ENCODE measurements at regions not wholly inside any gene's neighbourhood (a gene's known extent, or its start where the extent isn't known, plus 50 kb on each side); places are given as distances from the start of the nearest gene placed in this dataset.
"Not testable (repeated sequence)": the region's sequence is repeated elsewhere in the genome, so short reads cannot be mapped to it uniquely, and the experiment has no call there.

DNA sequence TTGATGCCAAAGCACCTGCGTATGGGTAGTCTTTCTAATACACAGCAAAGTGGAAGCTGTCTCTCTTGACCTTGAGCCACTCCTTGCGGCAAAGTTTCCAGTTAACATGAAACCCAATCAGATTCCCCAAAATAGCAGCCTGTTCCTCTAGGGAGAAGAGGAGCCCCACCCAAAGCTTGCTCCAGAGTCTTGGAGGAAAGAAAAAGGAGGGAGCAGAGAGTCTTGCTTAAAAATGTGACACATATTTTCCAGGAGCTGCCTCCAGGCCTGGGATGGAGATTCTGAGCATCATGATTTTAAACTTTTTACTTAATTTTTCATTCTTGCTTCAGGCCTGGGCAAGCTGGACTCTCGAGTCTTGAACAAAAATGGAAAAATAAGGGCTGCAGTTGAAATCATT is 223.5 kb upstream of the TNC start:
- Histone ChIP-seq H3K27ac (ENCODE audit: low read depth, low read length) (no peak overlapping the region), H3K4me3 (ENCODE audit: low read length) (no peak overlapping the region)

GRCh38 chr9:115347776-115348175 is 229.8 kb upstream of the TNC start:
- not testable (repeated sequence) for H3K4me3 ChIP-seq (ENCODE audit: low read length); H3K4me1 ChIP-seq (ENCODE audit: control insufficient read depth, insufficient read depth, low read length); H3K27me3 ChIP-seq (ENCODE audit: control insufficient read depth, insufficient read depth, low read length); H3K36me3 ChIP-seq (ENCODE audit: control insufficient read depth, insufficient read depth, low read length); H3K9ac ChIP-seq (ENCODE audit: low read length); H3K27ac ChIP-seq (ENCODE audit: low read depth, low read length)

More for the DNA sequence above, 223.5 kb upstream of the TNC start:
- no peak overlapping the region for H3K9ac ChIP-seq (ENCODE audit: low read length)
- H3K36me3 ChIP-seq (ENCODE audit: control insufficient read depth, insufficient read depth, low read length): no peaks in the 10 kb centered on the region
- H3K27me3 ChIP-seq (ENCODE audit: control insufficient read depth, insufficient read depth, low read length): no peaks in the 10 kb centered on the region
- H3K4me1 ChIP-seq (ENCODE audit: control insufficient read depth, insufficient read depth, low read length): no peaks in the 10 kb centered on the region

DNA sequence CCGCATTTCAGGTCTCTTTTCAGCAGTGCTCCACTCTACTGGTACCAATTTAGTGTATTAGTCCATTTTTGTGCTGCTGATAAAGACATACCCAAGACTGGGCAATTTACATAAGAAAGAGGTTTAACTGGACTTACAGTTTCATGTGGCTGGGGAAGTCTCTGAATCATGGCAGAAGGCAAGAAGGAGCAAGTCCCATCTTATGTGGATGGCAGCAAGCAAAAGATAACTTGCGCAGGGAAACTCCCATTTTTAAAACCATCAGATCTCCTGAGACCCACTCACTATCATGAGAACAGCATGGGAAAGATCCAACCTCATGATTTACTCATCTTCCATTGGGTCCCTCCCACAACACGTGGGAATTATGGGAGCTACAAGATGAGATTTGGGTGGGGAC is 231.0 kb upstream of the TNC start:
- H3K9ac ChIP-seq (ENCODE audit: low read length); H3K4me3 ChIP-seq (ENCODE audit: low read length); H3K27me3 ChIP-seq (ENCODE audit: control insufficient read depth, insufficient read depth, low read length); H3K36me3 ChIP-seq (ENCODE audit: control insufficient read depth, insufficient read depth, low read length); H3K4me1 ChIP-seq (ENCODE audit: control insufficient read depth, insufficient read depth, low read length); H3K27ac ChIP-seq (ENCODE audit: low read depth, low read length): not testable (repeated sequence)

DNA sequence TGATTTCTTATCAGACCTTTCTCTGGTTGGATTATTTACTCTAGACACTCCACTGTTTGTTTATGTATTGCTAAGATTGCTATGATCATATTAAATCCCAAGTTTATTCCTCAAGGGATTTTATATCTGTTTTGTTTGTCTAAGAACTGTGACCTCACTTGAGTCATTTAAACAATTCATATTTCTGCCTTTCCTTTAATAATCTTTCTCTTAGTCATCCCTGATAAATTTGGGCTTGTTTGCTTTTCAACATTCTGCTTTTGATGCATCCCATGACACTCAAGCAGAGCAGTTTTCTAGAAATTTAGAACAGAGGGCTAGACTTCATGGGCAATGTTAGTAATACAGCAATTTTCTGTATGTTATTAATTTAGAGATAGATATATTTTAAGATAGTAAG is 231.6 kb upstream of the TNC start:
- H3K4me3 ChIP-seq (ENCODE audit: low read length): no peak overlapping the region
- H3K4me1 ChIP-seq (ENCODE audit: control insufficient read depth, insufficient read depth, low read length): no peaks in the 10 kb centered on the region
- H3K9ac ChIP-seq (ENCODE audit: low read length): no peak overlapping the region
- no peaks in the 10 kb centered on the region for H3K27me3 ChIP-seq (ENCODE audit: control insufficient read depth, insufficient read depth, low read length)
- no peaks in the 10 kb centered on the region for H3K36me3 ChIP-seq (ENCODE audit: control insufficient read depth, insufficient read depth, low read length)
- H3K27ac ChIP-seq (ENCODE audit: low read depth, low read length): no peak overlapping the region

DNA sequence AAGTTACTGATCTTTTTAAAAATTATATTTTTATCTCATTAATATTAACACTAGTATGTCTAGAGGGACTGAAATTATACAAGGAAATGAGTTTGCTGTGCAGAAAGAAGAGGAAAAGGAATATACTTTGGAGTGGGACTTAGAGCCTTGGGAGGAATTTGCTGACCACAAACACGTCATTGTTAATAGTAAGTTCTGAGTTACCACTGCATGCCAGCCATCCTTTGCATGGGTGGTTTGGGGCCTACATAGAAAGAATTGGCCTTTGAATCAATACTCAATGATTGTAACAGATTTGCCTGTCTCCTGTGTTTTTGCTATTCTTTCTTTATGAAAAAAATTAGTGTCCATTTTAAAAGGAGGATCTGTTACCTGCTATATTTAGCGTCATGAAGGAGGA is 232.6 kb upstream of the TNC start:
- H3K27me3 ChIP-seq (ENCODE audit: control insufficient read depth, insufficient read depth, low read length): no peaks in the 10 kb centered on the region
- H3K27ac ChIP-seq (ENCODE audit: low read depth, low read length): no peak overlapping the region
- H3K4me3 ChIP-seq (ENCODE audit: low read length): no peak overlapping the region
- no peaks in the 10 kb centered on the region for H3K4me1 ChIP-seq (ENCODE audit: control insufficient read depth, insufficient read depth, low read length)
- no peak overlapping the region for H3K9ac ChIP-seq (ENCODE audit: low read length)
- no peaks in the 10 kb centered on the region for H3K36me3 ChIP-seq (ENCODE audit: control insufficient read depth, insufficient read depth, low read length)

- no peak overlapping the region for H3K27ac ChIP-seq (ENCODE audit: low read depth, low read length)
- H3K27me3 ChIP-seq (ENCODE audit: control insufficient read depth, insufficient read depth, low read length): no peaks in the 10 kb centered on the region
- H3K36me3 ChIP-seq (ENCODE audit: control insufficient read depth, insufficient read depth, low read length): no peaks in the 10 kb centered on the region
- H3K4me3 ChIP-seq (ENCODE audit: low read length): no peak overlapping the region
- H3K4me1 ChIP-seq (ENCODE audit: control insufficient read depth, insufficient read depth, low read length): no peaks in the 10 kb centered on the region
- H3K9ac ChIP-seq (ENCODE audit: low read length): no peak overlapping the region
These were observed 235.7 kb upstream of the TNC start for GRCh38 chr9:115353681-115354080.

GRCh38 chr9:115357821-115358220 is 239.9 kb upstream of the TNC start:
- H3K27ac ChIP-seq (ENCODE audit: low read depth, low read length): no peak overlapping the region
- no peaks in the 10 kb centered on the region for H3K27me3 ChIP-seq (ENCODE audit: control insufficient read depth, insufficient read depth, low read length)
- no peaks in the 10 kb centered on the region for H3K36me3 ChIP-seq (ENCODE audit: control insufficient read depth, insufficient read depth, low read length)
- no peak overlapping the region for H3K4me3 ChIP-seq (ENCODE audit: low read length)
- no peaks in the 10 kb centered on the region for H3K4me1 ChIP-seq (ENCODE audit: control insufficient read depth, insufficient read depth, low read length)
- no peak overlapping the region for H3K9ac ChIP-seq (ENCODE audit: low read length)

- H3K4me1 ChIP-seq (ENCODE audit: control insufficient read depth, insufficient read depth, low read length): no peaks in the 10 kb centered on the region
- H3K27me3 ChIP-seq (ENCODE audit: control insufficient read depth, insufficient read depth, low read length): no peaks in the 10 kb centered on the region
- H3K27ac ChIP-seq (ENCODE audit: low read depth, low read length): no peak overlapping the region
- H3K36me3 ChIP-seq (ENCODE audit: control insufficient read depth, insufficient read depth, low read length): no peaks in the 10 kb centered on the region
- no peak overlapping the region for H3K9ac ChIP-seq (ENCODE audit: low read length)
- no peak overlapping the region for H3K4me3 ChIP-seq (ENCODE audit: low read length)
These were observed 241.2 kb upstream of the TNC start for GRCh38 chr9:115359017-115359780.

DNA sequence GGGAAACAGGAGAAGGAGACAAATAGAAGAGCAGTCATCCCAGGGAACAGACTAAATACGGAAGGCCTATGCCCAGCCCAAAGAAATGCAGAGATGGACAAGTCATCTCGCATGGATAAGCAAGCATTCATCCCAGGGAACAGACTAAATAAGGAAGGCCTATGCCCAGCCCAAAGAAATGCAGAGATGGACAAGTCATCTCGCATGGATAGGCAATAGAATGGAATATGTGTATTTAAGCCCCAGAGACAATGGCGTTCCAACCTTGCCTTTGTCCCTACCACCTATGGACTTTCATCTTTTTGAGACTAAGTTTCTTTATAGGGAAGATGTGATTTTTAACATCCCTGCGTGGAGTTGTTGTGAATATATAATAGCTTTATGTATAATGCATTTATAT is 242.2 kb upstream of the TNC start:
- Histone ChIP-seq H3K27ac (ENCODE audit: low read depth, low read length) (no peak overlapping the region), H3K4me1 (ENCODE audit: control insufficient read depth, insufficient read depth, low read length) (no peaks in the 10 kb centered on the region), H3K27me3 (ENCODE audit: control insufficient read depth, insufficient read depth, low read length) (no peaks in the 10 kb centered on the region), H3K36me3 (ENCODE audit: control insufficient read depth, insufficient read depth, low read length) (no peaks in the 10 kb centered on the region), H3K4me3 (ENCODE audit: low read length) (no peak overlapping the region), H3K9ac (ENCODE audit: low read length) (no peak overlapping the region)

- Histone ChIP-seq H3K36me3 (ENCODE audit: control insufficient read depth, insufficient read depth, low read length) (no peaks in the 10 kb centered on the region), H3K27me3 (ENCODE audit: control insufficient read depth, insufficient read depth, low read length) (no peaks in the 10 kb centered on the region), H3K4me1 (ENCODE audit: control insufficient read depth, insufficient read depth, low read length) (no peaks in the 10 kb centered on the region), H3K4me3 (ENCODE audit: low read length) (no peak overlapping the region), H3K27ac (ENCODE audit: low read depth, low read length) (no peak overlapping the region), H3K9ac (ENCODE audit: low read length) (no peak overlapping the region)
These were observed 244.1 kb upstream of the TNC start for GRCh38 chr9:115362101-115362500.

GRCh38 chr9:115362640-115363039 is 244.7 kb upstream of the TNC start:
- Histone ChIP-seq H3K4me3 (ENCODE audit: low read length) (no peak overlapping the region), H3K9ac (ENCODE audit: low read length) (no peak overlapping the region), H3K36me3 (ENCODE audit: control insufficient read depth, insufficient read depth, low read length) (no peaks in the 10 kb centered on the region), H3K27ac (ENCODE audit: low read depth, low read length) (no peak overlapping the region), H3K27me3 (ENCODE audit: control insufficient read depth, insufficient read depth, low read length) (no peaks in the 10 kb centered on the region), H3K4me1 (ENCODE audit: control insufficient read depth, insufficient read depth, low read length) (no peaks in the 10 kb centered on the region)

- H3K27ac ChIP-seq (ENCODE audit: low read depth, low read length): no peak overlapping the region
- no peaks in the 10 kb centered on the region for H3K4me1 ChIP-seq (ENCODE audit: control insufficient read depth, insufficient read depth, low read length)
- H3K9ac ChIP-seq (ENCODE audit: low read length): no peak overlapping the region
- H3K36me3 ChIP-seq (ENCODE audit: control insufficient read depth, insufficient read depth, low read length): no peaks in the 10 kb centered on the region
- H3K4me3 ChIP-seq (ENCODE audit: low read length): no peak overlapping the region
- no peaks in the 10 kb centered on the region for H3K27me3 ChIP-seq (ENCODE audit: control insufficient read depth, insufficient read depth, low read length)
These were observed 247.0 kb upstream of the TNC start for GRCh38 chr9:115364991-115365390.

DNA sequence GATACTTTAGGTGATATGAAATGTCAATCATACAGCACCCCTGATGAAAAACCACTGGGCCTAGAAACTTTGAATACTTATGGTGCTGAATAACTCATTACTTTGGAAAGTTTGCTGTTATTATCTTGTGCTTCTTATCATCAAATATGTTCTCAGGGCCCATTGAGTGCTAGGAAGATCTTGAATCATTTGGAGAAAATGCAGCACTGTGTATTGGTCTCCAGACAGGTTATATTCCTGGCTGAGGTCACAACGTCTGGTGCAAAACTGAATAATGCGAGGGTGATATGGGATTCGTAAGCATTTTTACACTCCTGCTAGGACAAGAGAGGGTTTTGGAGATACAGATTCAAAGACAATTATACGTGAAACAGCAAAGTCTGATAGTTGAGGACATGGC is 249.4 kb upstream of the TNC start:
- no peak overlapping the region for H3K4me3 ChIP-seq (ENCODE audit: low read length)
- H3K4me1 ChIP-seq (ENCODE audit: control insufficient read depth, insufficient read depth, low read length): no peaks in the 10 kb centered on the region
- H3K27me3 ChIP-seq (ENCODE audit: control insufficient read depth, insufficient read depth, low read length): no peaks in the 10 kb centered on the region
- H3K36me3 ChIP-seq (ENCODE audit: control insufficient read depth, insufficient read depth, low read length): no peaks in the 10 kb centered on the region
- no peak overlapping the region for H3K27ac ChIP-seq (ENCODE audit: low read depth, low read length)
- H3K9ac ChIP-seq (ENCODE audit: low read length): no peak overlapping the region
